ENCODE measurements at regions not wholly inside any gene's neighbourhood (a gene's known extent, or its start where the extent isn't known, plus 50 kb on each side); places are given as distances from the start of the nearest gene placed in this dataset.

DNA sequence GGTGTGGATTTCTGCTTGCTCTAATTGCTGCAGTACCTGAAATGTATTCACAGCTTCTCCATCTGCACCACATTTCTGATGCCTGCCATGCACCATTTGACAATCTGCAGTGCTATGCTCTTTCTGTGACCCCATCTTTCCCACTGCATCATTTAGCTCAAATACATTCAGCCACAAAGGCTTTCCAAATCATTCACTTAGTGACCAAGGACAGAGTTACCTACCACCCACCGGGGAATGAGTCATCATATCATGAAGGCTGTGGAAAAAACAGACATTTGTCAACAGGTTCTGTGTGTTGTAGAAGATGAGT lies 465.5 kb upstream of the ATP2B1 start:
- TF ChIP-seq, protein P1, sequence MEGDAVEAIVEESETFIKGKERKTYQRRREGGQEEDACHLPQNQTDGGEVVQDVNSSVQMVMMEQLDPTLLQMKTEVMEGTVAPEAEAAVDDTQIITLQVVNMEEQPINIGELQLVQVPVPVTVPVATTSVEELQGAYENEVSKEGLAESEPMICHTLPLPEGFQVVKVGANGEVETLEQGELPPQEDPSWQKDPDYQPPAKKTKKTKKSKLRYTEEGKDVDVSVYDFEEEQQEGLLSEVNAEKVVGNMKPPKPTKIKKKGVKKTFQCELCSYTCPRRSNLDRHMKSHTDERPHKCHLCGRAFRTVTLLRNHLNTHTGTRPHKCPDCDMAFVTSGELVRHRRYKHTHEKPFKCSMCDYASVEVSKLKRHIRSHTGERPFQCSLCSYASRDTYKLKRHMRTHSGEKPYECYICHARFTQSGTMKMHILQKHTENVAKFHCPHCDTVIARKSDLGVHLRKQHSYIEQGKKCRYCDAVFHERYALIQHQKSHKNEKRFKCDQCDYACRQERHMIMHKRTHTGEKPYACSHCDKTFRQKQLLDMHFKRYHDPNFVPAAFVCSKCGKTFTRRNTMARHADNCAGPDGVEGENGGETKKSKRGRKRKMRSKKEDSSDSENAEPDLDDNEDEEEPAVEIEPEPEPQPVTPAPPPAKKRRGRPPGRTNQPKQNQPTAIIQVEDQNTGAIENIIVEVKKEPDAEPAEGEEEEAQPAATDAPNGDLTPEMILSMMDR (IDR thresholded peaks at IDR 0.05), result no peak
- Histone ChIP-seq H3K4me3 (no peak overlapping the region), H3K36me3 (no peaks in the 10 kb centered on the region), H3K27ac (no peak overlapping the region), H3K4me1 (ENCODE audit: control insufficient read depth in 1 of 2, low read depth in 2 of 2) (no peaks in the 10 kb centered on the region), H3K27me3 (replicated peaks; ENCODE audit: insufficient read depth) (no peaks in the 10 kb centered on the region), H3K9me3 (no peaks in the 10 kb centered on the region)
- no peak for ATAC-seq (ENCODE audit: insufficient number of reproducible peaks, low FRiP score, low read depth)
- DNase-seq (ENCODE audit: low spot score), result no peak

DNA sequence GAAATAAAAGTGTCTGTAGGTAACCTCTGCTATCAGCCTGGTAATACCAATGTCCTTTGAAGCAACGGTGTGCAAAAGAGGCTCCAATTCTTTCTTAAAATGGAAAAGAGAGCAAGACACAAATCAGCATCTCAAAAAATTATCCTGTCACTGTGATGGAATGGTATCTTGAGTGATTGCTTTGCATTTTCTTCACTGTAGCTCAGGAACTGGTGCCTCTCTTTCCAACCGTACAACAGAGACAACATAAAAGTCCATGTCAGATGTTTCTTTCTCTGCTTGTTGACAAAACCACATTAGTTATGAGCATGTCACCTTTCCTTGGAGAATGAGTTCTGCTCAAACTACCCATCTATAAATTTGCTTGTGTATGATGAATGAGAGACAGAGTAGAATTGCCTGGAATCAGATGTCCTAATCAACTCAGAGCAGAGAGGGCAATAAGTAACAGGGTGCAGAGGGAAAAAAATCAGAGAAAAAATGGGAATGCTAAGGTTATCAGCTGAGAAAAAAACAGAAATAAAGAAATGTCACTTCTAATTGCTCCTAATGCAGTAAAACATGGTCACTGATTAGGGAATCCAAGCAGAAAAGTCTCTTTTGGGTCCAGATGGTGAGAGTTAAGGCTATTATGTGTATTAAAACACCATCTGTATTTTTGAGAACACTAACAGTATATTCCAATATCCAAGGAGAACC lies 465.0 kb upstream of the ATP2B1 start:
- H3K36me3 ChIP-seq, result no peaks in the 10 kb centered on the region
- no peaks in the 10 kb centered on the region for H3K9me3 ChIP-seq
- TF ChIP-seq, protein P1 (IDR thresholded peaks at IDR 0.05), result no peak
- DNase-seq (ENCODE audit: low spot score), result no peak
- ATAC-seq (ENCODE audit: insufficient number of reproducible peaks, low FRiP score, low read depth), result no peak
- H3K4me3 ChIP-seq, result no peak overlapping the region
- H3K4me1 ChIP-seq (ENCODE audit: control insufficient read depth in 1 of 2, low read depth in 2 of 2), result no peaks in the 10 kb centered on the region
- H3K27me3 ChIP-seq (replicated peaks; ENCODE audit: insufficient read depth), result no peaks in the 10 kb centered on the region
- H3K27ac ChIP-seq, result no peak overlapping the region

DNA sequence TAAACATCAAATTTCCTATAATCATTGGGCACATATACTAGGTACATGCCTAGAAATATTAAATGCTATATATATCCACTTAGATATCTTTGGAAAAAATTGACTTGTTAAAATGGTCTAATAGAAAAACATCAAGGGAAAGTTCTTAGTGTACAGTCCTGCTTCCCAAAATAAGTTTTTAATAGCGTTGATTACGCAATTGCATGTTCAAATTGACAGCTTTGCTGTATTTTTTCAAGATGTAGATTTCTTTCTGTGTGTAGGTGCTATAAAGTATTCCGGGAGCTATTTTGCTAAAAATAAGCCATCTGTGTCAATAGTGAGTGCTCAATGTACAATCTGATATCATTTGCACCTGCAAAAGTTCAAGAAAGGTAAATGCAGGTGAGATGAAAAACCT lies 463.9 kb upstream of the ATP2B1 start:
- Histone ChIP-seq H3K4me3 (no peak overlapping the region), H3K27me3 (replicated peaks; ENCODE audit: insufficient read depth) (no peaks in the 10 kb centered on the region)

DNA sequence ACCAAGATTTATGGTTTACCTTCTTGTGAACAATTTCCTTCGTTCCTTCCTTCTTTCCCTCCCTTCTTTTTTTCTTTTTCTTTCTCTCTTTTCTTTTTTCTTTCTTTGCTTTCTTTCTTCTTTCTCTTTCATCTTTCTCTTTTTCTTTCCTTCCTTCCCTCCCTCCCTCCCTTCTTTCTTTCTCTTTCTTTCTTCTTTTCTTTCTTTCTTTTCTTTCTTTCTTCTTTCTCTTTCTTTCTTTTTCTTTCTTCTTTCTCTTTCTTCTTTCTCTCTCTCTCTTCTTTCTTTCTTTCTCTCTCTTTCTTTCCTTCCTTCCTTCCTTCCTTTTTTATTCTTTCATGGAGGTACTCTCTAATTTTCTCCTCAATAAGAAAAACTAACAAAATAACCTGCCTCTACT lies 462.1 kb upstream of the ATP2B1 start:
- TF ChIP-seq, protein P1 (IDR thresholded peaks at IDR 0.05), result no peak
- no peaks in the 10 kb centered on the region for H3K4me1 ChIP-seq (ENCODE audit: control insufficient read depth in 1 of 2, low read depth in 2 of 2)
- no peak overlapping the region for H3K27ac ChIP-seq
- H3K9me3 ChIP-seq, result no peaks in the 10 kb centered on the region
- H3K36me3 ChIP-seq, result no peaks in the 10 kb centered on the region
- ATAC-seq (ENCODE audit: insufficient number of reproducible peaks, low FRiP score, low read depth) (no peak), DNase-seq (ENCODE audit: low spot score) (no peak)
- no peaks in the 10 kb centered on the region for H3K27me3 ChIP-seq (replicated peaks; ENCODE audit: insufficient read depth)
- no peak overlapping the region for H3K4me3 ChIP-seq

More for the DNA sequence above, 463.9 kb upstream of the ATP2B1 start:
- H3K4me1 ChIP-seq (ENCODE audit: control insufficient read depth in 1 of 2, low read depth in 2 of 2), result no peaks in the 10 kb centered on the region
- TF ChIP-seq, protein P1 (IDR thresholded peaks at IDR 0.05), result no peak
- no peak overlapping the region for H3K27ac ChIP-seq
- no peak for DNase-seq (ENCODE audit: low spot score)
- no peak for ATAC-seq (ENCODE audit: insufficient number of reproducible peaks, low FRiP score, low read depth)
- H3K36me3 ChIP-seq, result no peaks in the 10 kb centered on the region
- H3K9me3 ChIP-seq, result no peaks in the 10 kb centered on the region

DNA sequence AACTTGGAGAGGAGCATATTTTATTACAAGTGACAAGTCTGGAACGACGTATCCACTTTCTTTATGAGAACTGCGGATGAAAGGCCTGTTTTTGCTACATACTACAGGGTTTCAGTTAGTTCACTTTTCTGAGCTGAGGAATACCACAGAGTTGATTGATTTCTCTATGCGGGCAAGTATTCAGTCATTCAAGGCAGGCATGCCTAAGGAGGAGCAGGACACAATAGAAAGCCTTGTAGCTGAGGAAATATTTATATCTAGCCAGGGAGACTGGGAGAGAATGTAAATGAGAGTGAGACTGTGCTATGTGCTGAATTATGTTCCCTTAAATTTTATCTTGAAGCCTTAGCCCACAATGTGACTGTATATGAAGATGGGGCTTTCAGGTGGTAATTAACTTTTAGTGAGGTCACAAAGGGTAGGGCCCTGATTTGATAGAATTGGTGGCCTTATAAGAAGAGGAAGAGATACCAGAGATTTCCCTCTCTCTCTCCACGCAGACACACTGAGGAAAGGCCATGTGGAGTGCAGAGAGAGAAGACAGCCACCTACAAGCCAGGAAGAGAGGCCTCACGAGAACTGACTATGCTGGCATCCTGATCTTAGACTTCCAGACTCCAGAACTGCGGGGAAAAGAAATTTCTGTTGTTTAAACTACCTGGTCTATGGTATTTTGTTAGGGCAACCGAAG lies 459.0 kb upstream of the ATP2B1 start:
- no peaks in the 10 kb centered on the region for H3K27me3 ChIP-seq (replicated peaks; ENCODE audit: insufficient read depth)
- ATAC-seq (ENCODE audit: insufficient number of reproducible peaks, low FRiP score, low read depth), result no peak
- H3K36me3 ChIP-seq, result no peaks in the 10 kb centered on the region
- no peak for DNase-seq (ENCODE audit: low spot score)
- H3K9me3 ChIP-seq, result no peaks in the 10 kb centered on the region
- H3K27ac ChIP-seq, result no peak overlapping the region
- H3K4me1 ChIP-seq (ENCODE audit: control insufficient read depth in 1 of 2, low read depth in 2 of 2), result no peaks in the 10 kb centered on the region
- TF ChIP-seq, protein P1 (IDR thresholded peaks at IDR 0.05), result no peak
- no peak overlapping the region for H3K4me3 ChIP-seq
